Effector memory CD4-positive, alpha-beta T cell (primary cell): ENCODE measurements at regions not wholly inside any gene's neighbourhood (a gene's known extent, or its start where the extent isn't known, plus 50 kb on each side); places are given as distances from the start of the nearest gene placed in this dataset.

ENCODE experiments used
- DNase-seq, 3 donors: peaks; one replicate each; pipeline ENCODE4 v3.0.0-alpha.2; 2020
- H3K27ac ChIP-seq: 2 replicates; pipeline ENCODE4 v1.7.0; 2013; ENCODE audit warnings: mild to moderate bottlenecking, low read length, moderate library complexity; ENCODE audit not compliant: insufficient read depth, poor library complexity, severe bottlenecking
- H3K27me3 ChIP-seq: replicated peaks from 2 replicates; pipeline ENCODE4 v1.7.0; 2013; ENCODE audit warnings: mild to moderate bottlenecking, low read length; ENCODE audit not compliant: insufficient read depth, control insufficient read depth, poor library complexity, severe bottlenecking
- H3K36me3 ChIP-seq: 2 replicates; pipeline ENCODE4 v1.7.0; 2013; ENCODE audit warnings: mild to moderate bottlenecking, low read length, moderate library complexity; ENCODE audit not compliant: control insufficient read depth, insufficient read depth
- H3K4me1 ChIP-seq: 2 replicates; pipeline ENCODE4 v1.7.0; 2013; ENCODE audit warnings: low read length, mild to moderate bottlenecking; ENCODE audit not compliant: control insufficient read depth, insufficient read depth, poor library complexity, severe bottlenecking
- H3K4me3 ChIP-seq: 2 replicates; pipeline ENCODE4 v1.7.0; 2013; ENCODE audit warnings: low read length, low read depth, mild to moderate bottlenecking; ENCODE audit not compliant: insufficient read depth, poor library complexity, severe bottlenecking
- H3K9me3 ChIP-seq: 2 replicates; pipeline ENCODE4 v1.7.0; 2013; ENCODE audit warnings: mild to moderate bottlenecking, low read length, moderate library complexity; ENCODE audit not compliant: control insufficient read depth

GRCh38 chrX:110430293-110431076 lies 71.8 kb downstream of the RTL9 start:
- Histone ChIP-seq H3K4me1 (no peaks in the 10 kb centered on the region), H3K4me3 (no peak overlapping the region), H3K9me3 (no peaks in the 10 kb centered on the region), H3K36me3 (no peaks in the 10 kb centered on the region), H3K27ac (no peak overlapping the region), H3K27me3 (peaks cover 4% of the 10 kb centered on the region)
- DNase-seq, result no peak

- no peak overlapping the region for H3K27ac ChIP-seq
- H3K36me3 ChIP-seq, result no peaks in the 10 kb centered on the region
- DNase-seq, result no peak
- no peak overlapping the region for H3K4me3 ChIP-seq
- H3K27me3 ChIP-seq, result peaks cover 4% of the 10 kb centered on the region
- no peaks in the 10 kb centered on the region for H3K9me3 ChIP-seq
- H3K4me1 ChIP-seq, result no peaks in the 10 kb centered on the region
These were observed 73.7 kb downstream of the RTL9 start for GRCh38 chrX:110432091-110432905.

- H3K27ac ChIP-seq, result no peak overlapping the region
- no peaks in the 10 kb centered on the region for H3K4me1 ChIP-seq
- H3K36me3 ChIP-seq, result no peaks in the 10 kb centered on the region
- H3K4me3 ChIP-seq, result no peak overlapping the region
- no peaks in the 10 kb centered on the region for H3K9me3 ChIP-seq
- no peak for DNase-seq
- peaks cover 4% of the 10 kb centered on the region for H3K27me3 ChIP-seq
These were observed 74.2 kb downstream of the RTL9 start for GRCh38 chrX:110432906-110433215.

GRCh38 chrX:110435196-110435595 lies 76.5 kb downstream of the RTL9 start:
- Histone ChIP-seq H3K27me3 (no peaks in the 10 kb centered on the region), H3K36me3 (no peaks in the 10 kb centered on the region), H3K4me3 (no peak overlapping the region), H3K4me1 (no peaks in the 10 kb centered on the region), H3K9me3 (no peaks in the 10 kb centered on the region), H3K27ac (no peak overlapping the region)
- no peak for DNase-seq

DNA sequence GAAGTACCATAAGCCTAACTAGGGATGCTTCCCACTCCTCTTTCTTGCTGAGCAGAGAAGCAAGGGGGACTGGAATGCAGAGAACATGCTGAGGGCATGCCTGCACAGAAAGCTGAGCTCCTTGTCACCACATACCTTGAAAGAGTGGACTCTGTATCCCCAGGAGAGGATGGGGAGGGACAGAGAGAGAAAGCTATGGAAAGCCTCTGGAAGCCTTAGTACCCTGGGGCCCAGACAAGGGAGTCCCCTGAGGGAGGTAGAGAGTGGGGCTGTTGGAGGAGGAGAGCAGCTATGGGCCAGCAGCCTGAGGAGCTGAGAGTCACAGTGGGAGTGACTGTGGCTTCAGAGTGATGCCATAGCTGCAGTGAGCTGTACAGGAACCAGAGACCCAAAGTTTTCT lies 77.9 kb downstream of the RTL9 start:
- Histone ChIP-seq H3K4me3 (no peak overlapping the region), H3K9me3 (no peaks in the 10 kb centered on the region), H3K27ac (no peak overlapping the region), H3K4me1 (no peaks in the 10 kb centered on the region), H3K27me3 (no peaks in the 10 kb centered on the region), H3K36me3 (no peaks in the 10 kb centered on the region)
- DNase-seq, result no peak

GRCh38 chrX:110437686-110438085 lies 79.0 kb downstream of the RTL9 start:
- Histone ChIP-seq H3K9me3 (no peaks in the 10 kb centered on the region), H3K4me3 (no peak overlapping the region), H3K27ac (no peak overlapping the region), H3K27me3 (no peaks in the 10 kb centered on the region), H3K4me1 (no peaks in the 10 kb centered on the region), H3K36me3 (no peaks in the 10 kb centered on the region)
- DNase-seq, result no peak

- Histone ChIP-seq H3K27ac (no peak overlapping the region), H3K4me1 (no peaks in the 10 kb centered on the region), H3K27me3 (no peaks in the 10 kb centered on the region), H3K9me3 (no peaks in the 10 kb centered on the region), H3K4me3 (no peak overlapping the region), H3K36me3 (no peaks in the 10 kb centered on the region)
- no peak for DNase-seq
These were observed 81.6 kb downstream of the RTL9 start for GRCh38 chrX:110440016-110440805.

- H3K4me3 ChIP-seq, result no peak overlapping the region
- no peak for DNase-seq
- peaks cover under 1% of the 10 kb centered on the region for H3K27me3 ChIP-seq
- no peaks in the 10 kb centered on the region for H3K36me3 ChIP-seq
- no peaks in the 10 kb centered on the region for H3K4me1 ChIP-seq
- no peaks in the 10 kb centered on the region for H3K9me3 ChIP-seq
- H3K27ac ChIP-seq, result no peak overlapping the region
These were observed 84.0 kb downstream of the RTL9 start for GRCh38 chrX:110442635-110443034.

DNA sequence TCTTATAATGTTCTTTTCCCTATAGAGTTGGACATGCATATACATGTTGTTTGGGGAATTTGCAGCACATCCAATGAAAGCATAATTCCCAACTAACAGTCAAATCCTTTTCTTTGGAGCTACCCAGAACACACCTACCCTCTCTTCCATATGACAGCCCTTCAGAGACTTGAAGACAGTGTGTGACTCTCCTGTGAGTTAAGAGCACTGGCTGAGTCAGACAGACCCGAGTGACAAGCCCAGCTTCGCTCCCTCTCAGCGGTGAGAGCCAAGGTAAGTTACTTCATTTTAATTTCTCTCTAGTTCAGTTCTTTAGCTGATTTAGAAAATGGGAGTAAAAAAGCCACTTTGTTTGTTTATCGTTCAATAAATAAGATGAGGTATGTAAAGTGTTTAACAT lies 86.3 kb downstream of the RTL9 start:
- H3K27me3 ChIP-seq, result peaks cover 3% of the 10 kb centered on the region
- no peak for DNase-seq
- no peak overlapping the region for H3K27ac ChIP-seq
- no peaks in the 10 kb centered on the region for H3K4me1 ChIP-seq
- H3K4me3 ChIP-seq, result no peak overlapping the region
- H3K36me3 ChIP-seq, result no peaks in the 10 kb centered on the region
- no peaks in the 10 kb centered on the region for H3K9me3 ChIP-seq

- no peaks in the 10 kb centered on the region for H3K9me3 ChIP-seq
- H3K4me3 ChIP-seq, result no peak overlapping the region
- no peak for DNase-seq
- no peaks in the 10 kb centered on the region for H3K36me3 ChIP-seq
- H3K4me1 ChIP-seq, result no peaks in the 10 kb centered on the region
- peaks cover 3% of the 10 kb centered on the region for H3K27me3 ChIP-seq
- H3K27ac ChIP-seq, result no peak overlapping the region
These were observed 89.8 kb downstream of the RTL9 start for GRCh38 chrX:110448459-110448858.
